WI38 (cell line): ENCODE measurements at regions not wholly inside any gene's neighbourhood (a gene's known extent, or its start where the extent isn't known, plus 50 kb on each side); places are given as distances from the start of the nearest gene placed in this dataset.

ENCODE experiments used
- H3K4me3 ChIP-seq: 2 replicates; pipeline ENCODE4 v1.5.1; 2011; ENCODE audit warnings: low read depth, mild to moderate bottlenecking, control low read depth, low read length
- TF ChIP-seq, protein P1 (sequence below): IDR thresholded peaks from 2 replicates; pipeline ENCODE4 v1.5.1; 2012; ENCODE audit warnings: low read depth, mild to moderate bottlenecking, control low read depth, low read length

DNA sequence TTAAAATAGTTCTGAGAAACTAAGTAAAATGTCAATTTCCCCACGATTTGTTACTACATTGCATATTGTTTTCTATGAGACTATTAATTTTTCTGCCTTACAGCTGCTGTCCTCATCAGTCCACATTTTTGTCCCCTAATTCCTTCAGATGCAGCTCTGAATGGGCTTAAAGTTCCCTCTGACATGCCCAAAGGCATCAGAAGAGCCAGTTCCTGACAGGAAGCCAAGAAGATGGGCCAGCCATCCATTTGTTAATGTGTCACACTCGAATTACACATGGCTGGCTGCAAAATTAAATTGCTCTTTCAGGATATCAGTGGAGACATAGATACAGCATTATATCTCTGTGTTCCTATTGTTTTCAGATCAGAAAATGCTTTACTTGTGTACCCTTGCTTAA is 1223.0 kb downstream of the EPHA7 start:
- TF ChIP-seq, protein P1, sequence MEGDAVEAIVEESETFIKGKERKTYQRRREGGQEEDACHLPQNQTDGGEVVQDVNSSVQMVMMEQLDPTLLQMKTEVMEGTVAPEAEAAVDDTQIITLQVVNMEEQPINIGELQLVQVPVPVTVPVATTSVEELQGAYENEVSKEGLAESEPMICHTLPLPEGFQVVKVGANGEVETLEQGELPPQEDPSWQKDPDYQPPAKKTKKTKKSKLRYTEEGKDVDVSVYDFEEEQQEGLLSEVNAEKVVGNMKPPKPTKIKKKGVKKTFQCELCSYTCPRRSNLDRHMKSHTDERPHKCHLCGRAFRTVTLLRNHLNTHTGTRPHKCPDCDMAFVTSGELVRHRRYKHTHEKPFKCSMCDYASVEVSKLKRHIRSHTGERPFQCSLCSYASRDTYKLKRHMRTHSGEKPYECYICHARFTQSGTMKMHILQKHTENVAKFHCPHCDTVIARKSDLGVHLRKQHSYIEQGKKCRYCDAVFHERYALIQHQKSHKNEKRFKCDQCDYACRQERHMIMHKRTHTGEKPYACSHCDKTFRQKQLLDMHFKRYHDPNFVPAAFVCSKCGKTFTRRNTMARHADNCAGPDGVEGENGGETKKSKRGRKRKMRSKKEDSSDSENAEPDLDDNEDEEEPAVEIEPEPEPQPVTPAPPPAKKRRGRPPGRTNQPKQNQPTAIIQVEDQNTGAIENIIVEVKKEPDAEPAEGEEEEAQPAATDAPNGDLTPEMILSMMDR, result no peak
- H3K4me3 ChIP-seq, result no peak overlapping the region

DNA sequence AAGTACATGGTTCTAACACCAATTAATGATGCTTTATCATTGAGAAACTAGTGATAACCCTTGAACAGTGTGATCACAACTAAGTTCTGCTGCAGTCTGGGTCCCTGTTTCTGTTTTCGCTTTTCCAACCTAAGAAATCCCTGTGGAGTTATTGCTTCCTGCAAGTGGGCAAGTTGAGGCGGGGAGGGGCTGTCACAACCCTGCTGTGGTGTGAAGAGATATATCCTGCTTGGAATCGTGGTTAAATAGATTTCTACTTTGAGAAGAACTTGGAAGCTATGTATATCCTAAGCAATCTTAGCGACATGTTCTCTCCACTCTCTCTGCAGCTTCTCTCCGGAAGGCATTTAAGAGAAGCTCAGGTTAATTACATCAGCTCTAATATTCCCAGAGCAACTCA is 1223.6 kb downstream of the EPHA7 start:
- TF ChIP-seq, protein P1, result no peak
- H3K4me3 ChIP-seq, result no peak overlapping the region

DNA sequence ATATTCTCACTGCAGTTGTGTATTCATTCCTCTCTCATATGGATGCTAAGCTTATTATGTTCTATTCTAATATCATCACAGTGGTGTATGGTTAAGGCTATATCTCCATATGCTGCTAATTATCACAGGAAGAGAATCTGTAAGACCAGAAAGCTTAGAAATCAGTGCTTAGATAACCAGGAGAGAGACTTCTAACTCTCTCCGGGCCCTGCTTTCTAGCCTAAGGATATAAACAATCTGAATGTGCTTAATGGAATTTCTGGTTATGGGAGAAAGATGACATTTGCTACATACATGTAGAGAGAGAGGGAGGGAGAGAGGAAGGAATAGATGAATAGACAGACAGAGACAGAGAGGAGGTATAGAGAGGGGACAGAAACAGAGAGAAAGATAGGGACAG is 1231.3 kb downstream of the EPHA7 start:
- TF ChIP-seq, protein P1, result no peak
- H3K4me3 ChIP-seq, result no peak overlapping the region

- H3K4me3 ChIP-seq, result no peak overlapping the region
- TF ChIP-seq, protein P1, result no peak
Measured at GRCh38 chr6:92184933-92185332, 1234.4 kb downstream of the EPHA7 start.

- H3K4me3 ChIP-seq, result no peak overlapping the region
- TF ChIP-seq, protein P1, result no peak
Measured at GRCh38 chr6:92181347-92181746, 1238.0 kb downstream of the EPHA7 start.

DNA sequence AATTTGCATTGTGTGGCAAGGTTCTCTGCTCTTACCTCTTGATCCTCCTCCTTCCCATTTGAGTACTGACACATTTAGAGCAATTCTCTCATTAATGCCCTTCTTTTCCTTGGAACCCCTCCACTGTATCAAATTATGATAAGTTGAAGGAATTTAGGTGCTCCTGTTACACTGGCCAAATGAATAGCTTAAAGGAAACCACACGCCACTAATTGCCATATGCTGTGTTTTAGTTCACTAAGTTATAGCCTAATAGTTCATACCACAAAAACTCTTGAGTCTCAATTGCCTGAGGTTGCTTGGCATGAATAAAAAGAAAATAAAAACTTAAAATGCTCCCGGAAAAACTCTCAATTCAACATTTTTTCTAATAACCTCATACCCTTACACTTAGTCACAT is 1239.3 kb downstream of the EPHA7 start:
- TF ChIP-seq, protein P1, result no peak

DNA sequence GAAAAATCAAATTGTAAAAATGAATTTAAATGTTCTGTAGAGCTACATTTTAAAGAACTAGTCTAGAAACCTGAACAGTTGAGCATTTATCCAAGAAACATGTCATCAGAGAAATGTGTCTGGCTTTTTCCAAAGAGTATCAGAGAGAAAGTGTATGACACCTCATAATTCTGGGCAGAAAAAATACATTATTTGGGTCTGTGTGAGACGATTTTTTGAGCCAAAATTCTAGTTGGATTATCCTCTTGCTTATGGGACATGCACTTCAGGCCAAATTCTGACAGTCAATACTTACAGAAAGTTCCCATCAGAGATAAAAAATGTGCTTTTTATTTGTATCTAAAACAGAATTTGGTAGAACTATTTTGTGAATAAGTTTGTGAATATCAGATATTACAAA is 1242.7 kb downstream of the EPHA7 start:
- TF ChIP-seq, protein P1, result no peak
- no peak overlapping the region for H3K4me3 ChIP-seq

More for the DNA sequence above, 1239.3 kb downstream of the EPHA7 start:
- H3K4me3 ChIP-seq, result no peak overlapping the region
